ENCODE measurements at regions not wholly inside any gene's neighbourhood (a gene's known extent, or its start where the extent isn't known, plus 50 kb on each side); places are given as distances from the start of the nearest gene placed in this dataset.

DNA sequence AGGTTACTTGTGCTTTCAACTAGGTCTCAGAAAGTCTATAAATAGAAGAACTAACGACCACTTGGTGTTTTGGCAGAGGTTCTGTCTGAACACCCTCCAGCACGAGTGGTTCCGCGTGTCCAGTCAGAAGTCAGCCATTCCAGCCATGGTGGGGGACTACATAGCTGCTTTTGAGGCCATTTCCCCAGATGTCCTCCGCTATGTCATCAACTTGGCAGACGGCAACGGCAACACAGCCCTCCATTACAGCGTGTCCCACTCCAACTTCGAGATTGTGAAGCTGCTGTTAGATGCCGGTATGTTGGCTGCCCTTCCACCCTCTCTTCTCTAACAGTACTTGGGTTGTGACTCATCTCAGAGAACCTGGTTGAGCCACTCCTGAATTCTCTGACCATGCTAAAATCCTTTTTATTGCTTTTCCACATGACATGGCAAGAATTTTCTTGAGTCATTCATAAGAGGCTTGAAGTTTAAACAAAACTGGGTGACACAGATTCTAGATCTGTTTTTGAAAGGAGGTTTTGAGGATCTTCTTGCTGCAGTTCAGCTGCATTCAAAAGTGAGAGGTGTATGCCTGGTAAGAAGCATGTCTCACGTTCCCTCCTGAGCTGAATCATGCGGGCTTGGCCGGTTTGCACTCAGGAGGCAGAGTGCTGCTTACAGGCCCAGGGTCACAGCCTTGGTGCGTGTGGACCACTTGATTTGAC, 103.1 kb upstream of the DMRT1 start:
- no peak for TF ChIP-seq CTCF (IDR thresholded peaks at IDR 0.05)
- TF ChIP-seq POLR2A (IDR thresholded peaks at IDR 0.05): no peak

Data from lower leg skin (tissue), 3 donors.